GM12872 (cell line): ENCODE measurements at regions not wholly inside any gene's neighbourhood (a gene's known extent, or its start where the extent isn't known, plus 50 kb on each side); places are given as distances from the start of the nearest gene placed in this dataset.

Source experiments
- TF ChIP-seq, protein P1 (sequence below): IDR thresholded peaks from 3 replicates; pipeline ENCODE4 v1.5.1; 2011; ENCODE audit warnings: low read depth, mild to moderate bottlenecking, low read length, moderate library complexity; ENCODE audit not compliant: insufficient read depth

DNA sequence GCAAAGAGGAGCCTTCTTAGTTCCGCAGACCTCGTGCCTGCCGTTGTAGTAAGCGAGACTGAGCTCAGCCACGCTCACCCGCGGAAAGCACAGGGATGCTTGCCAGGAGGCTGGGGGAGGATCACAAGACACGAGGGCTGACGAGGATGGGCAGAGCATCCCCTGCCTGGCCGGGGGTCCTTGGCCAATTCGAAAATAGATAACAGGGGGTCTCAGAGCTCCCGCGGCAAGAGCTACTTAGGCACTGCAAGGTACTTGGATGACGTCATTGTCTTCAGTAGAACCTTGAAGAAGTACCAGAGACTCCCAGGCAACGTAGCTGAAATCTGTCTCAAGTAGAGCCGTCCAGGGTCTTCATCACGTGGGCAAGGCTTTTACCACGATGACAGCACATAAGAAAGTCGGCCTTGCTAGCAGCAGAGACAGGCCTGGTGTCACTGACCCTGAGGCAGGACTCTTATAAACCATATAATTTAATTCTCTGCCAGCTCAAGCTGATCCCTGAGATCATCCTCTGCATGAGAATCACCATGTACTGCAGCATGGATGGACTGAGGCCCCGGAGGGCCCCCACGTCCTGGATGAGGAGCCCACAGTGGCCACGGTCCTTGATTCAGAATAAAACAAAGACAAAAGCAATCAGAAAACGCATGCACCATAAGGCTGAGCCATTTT lies 81.9 kb downstream of the TMEM18 start:
- TF ChIP-seq, protein P1, sequence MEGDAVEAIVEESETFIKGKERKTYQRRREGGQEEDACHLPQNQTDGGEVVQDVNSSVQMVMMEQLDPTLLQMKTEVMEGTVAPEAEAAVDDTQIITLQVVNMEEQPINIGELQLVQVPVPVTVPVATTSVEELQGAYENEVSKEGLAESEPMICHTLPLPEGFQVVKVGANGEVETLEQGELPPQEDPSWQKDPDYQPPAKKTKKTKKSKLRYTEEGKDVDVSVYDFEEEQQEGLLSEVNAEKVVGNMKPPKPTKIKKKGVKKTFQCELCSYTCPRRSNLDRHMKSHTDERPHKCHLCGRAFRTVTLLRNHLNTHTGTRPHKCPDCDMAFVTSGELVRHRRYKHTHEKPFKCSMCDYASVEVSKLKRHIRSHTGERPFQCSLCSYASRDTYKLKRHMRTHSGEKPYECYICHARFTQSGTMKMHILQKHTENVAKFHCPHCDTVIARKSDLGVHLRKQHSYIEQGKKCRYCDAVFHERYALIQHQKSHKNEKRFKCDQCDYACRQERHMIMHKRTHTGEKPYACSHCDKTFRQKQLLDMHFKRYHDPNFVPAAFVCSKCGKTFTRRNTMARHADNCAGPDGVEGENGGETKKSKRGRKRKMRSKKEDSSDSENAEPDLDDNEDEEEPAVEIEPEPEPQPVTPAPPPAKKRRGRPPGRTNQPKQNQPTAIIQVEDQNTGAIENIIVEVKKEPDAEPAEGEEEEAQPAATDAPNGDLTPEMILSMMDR: no peak

DNA sequence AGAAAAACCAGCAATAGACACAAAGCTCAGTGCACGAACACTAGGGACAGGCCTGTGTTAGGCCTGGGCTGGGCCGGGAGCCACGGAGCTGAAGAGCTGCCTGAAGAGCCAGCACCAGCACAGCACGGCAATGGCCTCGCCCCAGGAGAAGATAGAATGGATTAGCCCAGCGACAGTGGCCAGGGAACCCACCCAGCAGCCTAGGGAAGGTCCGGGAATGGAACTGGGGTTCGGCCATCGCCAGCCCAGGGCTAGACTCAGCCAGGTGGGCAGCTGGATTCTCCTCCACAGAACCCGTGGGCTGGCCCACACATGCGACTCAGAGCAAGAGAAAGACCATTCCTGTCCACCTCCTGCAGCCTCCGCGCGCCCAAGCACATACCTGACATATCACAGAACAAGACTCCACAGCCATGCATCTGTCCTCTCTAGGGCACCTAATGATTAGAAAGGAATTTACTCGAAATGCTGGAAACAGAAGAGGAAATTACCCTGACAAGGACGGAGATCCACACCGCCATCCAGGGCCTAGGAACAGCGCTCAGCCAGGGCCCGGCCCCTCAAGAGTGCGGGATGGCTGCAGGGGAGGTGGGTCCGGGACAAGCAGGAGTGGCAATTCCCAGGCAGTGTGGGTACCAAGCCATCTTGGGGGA lies 82.8 kb downstream of the TMEM18 start:
- TF ChIP-seq, protein P1: no peak

DNA sequence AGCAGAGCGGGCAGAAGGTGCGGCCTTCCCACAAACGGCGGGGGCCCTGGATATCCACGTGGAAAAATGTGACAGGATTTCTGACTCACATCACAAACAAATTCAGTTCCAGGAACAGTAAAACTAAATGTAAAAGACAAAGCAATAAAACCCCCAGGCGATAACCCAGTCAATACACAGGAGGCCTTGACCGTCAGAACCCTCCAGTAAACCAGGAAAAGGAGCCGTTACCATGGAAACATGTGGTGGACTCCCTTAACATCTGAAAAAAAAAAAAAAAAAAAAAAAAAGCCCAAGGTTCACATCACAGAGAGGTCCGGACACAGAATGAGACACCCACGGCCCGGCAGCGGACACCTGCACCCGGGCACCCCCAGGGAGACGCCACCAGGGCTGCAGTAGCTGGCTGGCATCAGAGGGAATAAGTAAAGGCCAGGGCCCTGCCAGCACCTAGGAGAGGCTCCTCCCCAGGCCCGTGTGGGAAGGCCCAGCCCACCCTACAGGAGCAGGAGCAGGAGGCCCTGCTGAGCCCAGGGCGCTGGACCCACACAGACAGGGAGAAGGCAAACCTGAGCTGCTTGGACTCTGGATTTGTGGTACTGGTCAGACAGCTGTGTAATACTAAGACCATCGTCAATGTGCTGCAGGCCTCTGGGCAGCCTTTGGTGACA lies 83.7 kb downstream of the TMEM18 start:
- TF ChIP-seq, protein P1: no peak

DNA sequence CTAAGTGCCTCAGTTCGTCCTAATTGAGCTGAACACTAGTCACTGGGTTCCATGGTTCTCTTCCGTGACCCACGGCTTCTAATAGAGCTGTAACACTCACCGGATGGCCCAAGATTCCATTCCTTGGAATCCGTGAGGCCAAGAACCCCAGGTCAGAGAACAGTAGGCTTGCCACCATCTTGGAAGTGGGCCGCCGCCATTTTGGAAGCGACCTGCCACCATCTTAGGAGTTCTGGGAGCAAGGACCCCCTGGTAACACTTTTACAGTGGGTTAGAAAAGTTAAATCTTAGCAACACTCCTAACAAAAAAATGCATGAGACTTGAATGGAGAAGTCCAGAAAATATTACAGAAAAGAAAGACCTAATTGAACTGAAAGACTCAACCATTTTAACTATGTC lies 84.5 kb downstream of the TMEM18 start:
- TF ChIP-seq, protein P1: no peak

DNA sequence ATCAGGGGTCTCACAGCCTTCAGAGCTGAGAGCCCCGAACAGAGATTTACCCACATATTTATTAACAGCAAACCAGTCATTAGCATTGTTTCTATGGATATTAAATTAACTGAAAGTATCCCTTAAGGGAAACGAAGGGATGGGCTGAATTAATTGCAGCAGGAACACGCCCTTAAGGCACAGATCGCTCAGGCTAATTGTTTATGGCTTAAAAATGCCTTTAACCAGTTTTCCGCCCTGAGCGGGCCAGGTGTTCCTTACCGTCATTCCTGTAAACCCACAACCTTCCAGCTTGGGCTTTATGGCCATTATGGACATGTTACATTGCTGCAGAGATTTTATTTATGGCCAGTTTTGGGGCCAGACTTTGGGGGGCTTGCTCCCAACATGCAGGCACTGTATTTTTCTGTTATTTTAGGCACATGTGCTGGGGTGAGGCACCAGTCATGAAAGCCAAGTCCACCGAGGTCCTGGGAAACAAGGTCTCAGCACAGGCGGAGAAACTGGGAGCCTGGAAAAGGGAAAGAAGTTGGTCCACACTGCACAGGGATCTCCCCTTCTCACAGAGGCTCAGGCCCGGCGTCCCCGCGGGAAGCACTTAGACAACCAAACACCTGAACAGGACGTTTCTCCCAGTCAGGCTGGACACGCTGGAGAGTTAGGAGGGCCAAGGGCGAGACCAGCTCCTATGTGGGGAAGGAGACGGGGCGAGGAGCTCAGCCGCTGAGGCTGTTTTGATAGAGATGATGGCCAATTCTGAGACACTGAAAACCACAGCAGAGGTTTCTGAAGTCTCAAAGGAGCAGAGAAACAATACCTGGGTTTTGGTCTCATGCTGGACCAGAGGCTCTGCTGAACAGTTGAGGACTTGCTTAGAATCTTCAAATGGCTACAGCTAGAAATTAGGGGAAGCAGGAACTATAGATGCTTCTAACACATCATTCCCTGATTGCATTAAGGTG lies 86.7 kb downstream of the TMEM18 start:
- TF ChIP-seq, protein P1: no peak

DNA sequence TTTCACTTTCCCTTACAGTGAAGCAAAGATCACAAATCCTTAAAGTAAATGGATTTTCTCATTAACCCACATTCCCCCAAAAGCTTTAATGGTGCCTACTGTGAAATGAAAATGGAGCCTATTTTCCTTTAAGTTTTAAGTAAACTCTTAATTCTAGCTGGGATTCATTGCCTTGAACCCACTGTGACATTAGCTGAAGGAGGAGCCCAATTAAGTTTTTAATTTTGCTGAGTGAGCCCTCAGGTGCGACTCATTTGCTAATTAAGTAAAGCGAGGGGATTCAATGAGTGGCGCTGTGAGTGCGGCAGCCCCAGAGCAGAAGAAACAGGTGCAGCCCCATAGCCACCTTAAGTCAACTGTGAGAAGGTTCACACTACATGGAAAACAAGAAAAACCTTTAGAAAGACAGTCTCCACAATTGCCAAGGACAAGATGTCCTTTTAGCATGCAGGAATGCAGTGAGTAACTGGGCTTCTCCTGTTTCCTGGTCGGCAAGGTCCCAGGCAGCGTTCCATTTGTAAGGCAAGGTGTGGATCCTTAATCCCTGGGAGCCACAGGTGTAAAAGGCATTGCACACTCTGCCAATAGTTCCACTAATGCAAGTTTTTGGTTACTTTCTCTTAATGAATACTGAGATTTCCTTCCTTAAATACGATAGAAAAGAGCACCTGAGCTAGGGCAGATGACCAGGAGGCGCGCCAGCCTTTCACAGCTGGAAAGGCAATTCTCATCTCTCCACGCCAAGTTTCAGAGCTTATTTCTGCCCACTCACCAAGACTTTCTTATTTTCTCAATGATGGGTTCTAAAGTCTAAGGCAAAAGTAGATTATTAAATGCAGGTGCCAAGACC lies 87.7 kb downstream of the TMEM18 start:
- TF ChIP-seq, protein P1: no peak
